Upper lobe of left lung (tissue), 4 donors: ENCODE measurements at regions not wholly inside any gene's neighbourhood (a gene's known extent, or its start where the extent isn't known, plus 50 kb on each side); places are given as distances from the start of the nearest gene placed in this dataset.

Experiments used
- CTCF ChIP-seq, 6 experiments: fragments of 450-650 bp in 4 of 6; fragments of 200-600 bp in 2 of 6; sonication (generic) in 2 of 6; IDR thresholded peaks; one replicate each; pipeline ENCODE4 v1.5.1; 2016 to 2019; ENCODE audit warnings: antibody characterized with exemption in 6 of 6
- EP300 ChIP-seq, 4 donors: sonication (generic); formaldehyde crosslinking; IDR thresholded peaks; one replicate each; pipeline ENCODE4 v1.5.1; 2017; ENCODE audit warnings: antibody characterized with exemption in 4 of 4, control low read depth in 2 of 4
- POLR2A ChIP-seq, 4 donors: fragments of 450-650 bp; IDR thresholded peaks; one replicate each; pipeline ENCODE4 v1.5.1; 2016 to 2017; ENCODE audit warnings: antibody characterized with exemption in 4 of 4, mild to moderate bottlenecking in 2 of 4

GRCh38 chr6:119856136-119856535 is 506.6 kb upstream of the MAN1A1 start:
- TF ChIP-seq CTCF (IDR thresholded peaks at IDR 0.05) (no peak), POLR2A (IDR thresholded peaks at IDR 0.05) (no peak), EP300 (IDR thresholded peaks at IDR 0.05) (no peak)
